Dermis blood vessel endothelial cell (primary cell): ENCODE measurements at regions not wholly inside any gene's neighbourhood (a gene's known extent, or its start where the extent isn't known, plus 50 kb on each side); places are given as distances from the start of the nearest gene placed in this dataset.
"Not testable (repeated sequence)": the region's sequence is repeated elsewhere in the genome, so short reads cannot be mapped to it uniquely, and the experiment has no call there.

Experiments
- DNase-seq: peaks from one replicate; pipeline ENCODE4 v3.0.0; 2010

- peak; percentile 20 for DNase-seq
Observed at GRCh38 chr2:75324861-75325284, 125.6 kb upstream of the TACR1 start.

GRCh38 chr2:75324141-75324540 lies 124.8 kb upstream of the TACR1 start:
- DNase-seq, result no peak

GRCh38 chr2:75321599-75321922 lies 122.2 kb upstream of the TACR1 start:
- DNase-seq, result no peak

- DNase-seq, result no peak
Observed at GRCh38 chr2:75320898-75321598, 121.7 kb upstream of the TACR1 start.

GRCh38 chr2:75319951-75320350 lies 120.6 kb upstream of the TACR1 start:
- DNase-seq, result no peak

- no peak for DNase-seq
Observed at GRCh38 chr2:75317802-75318201, 118.5 kb upstream of the TACR1 start.

GRCh38 chr2:75317316-75317715 lies 118.0 kb upstream of the TACR1 start:
- DNase-seq, result no peak

- DNase-seq, result no peak
Observed at GRCh38 chr2:75315436-75315835, 116.1 kb upstream of the TACR1 start.

- DNase-seq, result no peak
Observed at GRCh38 chr2:75311993-75312392, 112.7 kb upstream of the TACR1 start.

GRCh38 chr2:75311521-75311920 lies 112.2 kb upstream of the TACR1 start:
- DNase-seq, result no peak

- no peak for DNase-seq
Observed at GRCh38 chr2:75310876-75311275, 111.6 kb upstream of the TACR1 start.

- no peak for DNase-seq
Observed at GRCh38 chr2:75309596-75310463, 110.5 kb upstream of the TACR1 start.

- no peak for DNase-seq
Observed at GRCh38 chr2:75303227-75303626, 103.9 kb upstream of the TACR1 start.

GRCh38 chr2:75294362-75294761 lies 95.0 kb upstream of the TACR1 start:
- DNase-seq, result no peak

- DNase-seq, result peak; percentile 80
Observed at GRCh38 chr2:75292826-75293225, 93.5 kb upstream of the TACR1 start.

- no peak for DNase-seq
Observed at GRCh38 chr2:75290600-75291150, 91.4 kb upstream of the TACR1 start.

- DNase-seq, result no peak
Observed at GRCh38 chr2:75289771-75290170, 90.5 kb upstream of the TACR1 start.

- DNase-seq, result not testable (repeated sequence)
Observed at GRCh38 chr2:75289178-75289577, 89.9 kb upstream of the TACR1 start.

GRCh38 chr2:75288760-75289159 lies 89.4 kb upstream of the TACR1 start:
- no peak for DNase-seq

GRCh38 chr2:75287624-75288316 lies 88.5 kb upstream of the TACR1 start:
- DNase-seq, result no peak

- DNase-seq, result no peak
Observed at GRCh38 chr2:75284345-75284744, 85.0 kb upstream of the TACR1 start.

- no peak for DNase-seq
Observed at GRCh38 chr2:75278821-75279379, 79.6 kb upstream of the TACR1 start.

- no peak for DNase-seq
Observed at GRCh38 chr2:75278314-75278713, 79.0 kb upstream of the TACR1 start.
